HUES48 (cell line): ENCODE measurements at regions not wholly inside any gene's neighbourhood (a gene's known extent, or its start where the extent isn't known, plus 50 kb on each side); places are given as distances from the start of the nearest gene placed in this dataset.

ENCODE experiments used
- H3K27ac ChIP-seq: one replicate; pipeline ENCODE4 v1.7.0; 2013; ENCODE audit warnings: low read depth, low read length, inconsistent platforms
- H3K27me3 ChIP-seq: 2 replicates; pipeline ENCODE4 v1.6.1; 2013; ENCODE audit warnings: mild to moderate bottlenecking, low read length; ENCODE audit not compliant: control insufficient read depth, insufficient read depth
- H3K36me3 ChIP-seq: 2 replicates; pipeline ENCODE4 v1.6.1; 2013; ENCODE audit warnings: low read length; ENCODE audit not compliant: control insufficient read depth, insufficient read depth
- H3K4me1 ChIP-seq: 2 replicates; pipeline ENCODE4 v1.6.1; 2013; ENCODE audit warnings: mild to moderate bottlenecking, low read length; ENCODE audit not compliant: control insufficient read depth, insufficient read depth
- H3K4me3 ChIP-seq: 2 replicates; pipeline ENCODE4 v1.5.1; 2013; ENCODE audit warnings: mild to moderate bottlenecking, low read depth, low read length
- H3K9ac ChIP-seq: 2 replicates; pipeline ENCODE4 v1.6.1; 2013; ENCODE audit warnings: mild to moderate bottlenecking, low read depth, low read length, moderate library complexity
- H3K9me3 ChIP-seq: 2 replicates; pipeline ENCODE4 v1.6.1; 2013; ENCODE audit warnings: low read length; ENCODE audit not compliant: control insufficient read depth, insufficient read depth

DNA sequence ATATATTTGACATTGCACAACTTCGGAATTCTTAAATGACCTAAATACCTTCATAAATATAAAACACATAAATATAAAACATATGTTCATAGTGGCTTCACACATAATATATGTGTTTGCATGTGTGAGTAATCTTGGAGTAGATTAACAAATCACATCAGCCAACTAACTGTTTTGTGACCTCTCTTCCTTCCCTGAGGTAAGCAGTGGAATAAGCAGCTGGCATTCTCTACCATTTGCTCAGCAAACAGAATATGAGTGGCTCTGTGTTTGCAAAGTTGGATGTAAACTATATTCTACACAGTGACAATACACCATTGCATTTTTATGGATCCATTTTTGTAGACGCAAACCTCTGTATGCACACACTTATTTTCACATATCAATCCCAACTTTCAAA, 189.9 kb downstream of the ACER2 start:
- Histone ChIP-seq H3K27me3 (no peaks in the 10 kb centered on the region), H3K4me1 (no peaks in the 10 kb centered on the region), H3K9ac (no peak overlapping the region), H3K9me3 (no peaks in the 10 kb centered on the region), H3K36me3 (no peaks in the 10 kb centered on the region), H3K4me3 (no peak overlapping the region), H3K27ac (no peak overlapping the region)

DNA sequence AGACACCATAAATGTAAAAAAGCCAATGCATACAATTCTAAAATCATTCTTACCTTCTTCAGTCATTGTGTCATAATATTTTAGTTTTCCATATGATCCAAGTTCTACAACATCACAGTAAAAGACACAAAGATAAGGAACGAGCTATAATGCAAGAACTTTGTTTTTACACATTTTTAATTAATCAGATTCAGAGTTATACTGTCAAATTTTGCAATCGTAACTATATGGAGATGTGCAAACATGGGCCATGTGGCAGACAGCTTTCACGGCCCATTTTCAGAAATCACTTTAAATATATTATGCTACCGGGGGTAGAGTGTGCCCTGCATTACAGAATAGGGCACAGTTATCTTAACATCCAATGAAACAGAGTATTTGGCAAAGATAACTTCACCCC, 188.4 kb downstream of the ACER2 start:
- no peaks in the 10 kb centered on the region for H3K27me3 ChIP-seq
- no peaks in the 10 kb centered on the region for H3K4me1 ChIP-seq
- H3K36me3 ChIP-seq = no peaks in the 10 kb centered on the region
- H3K9me3 ChIP-seq = no peaks in the 10 kb centered on the region
- H3K9ac ChIP-seq = no peak overlapping the region
- H3K4me3 ChIP-seq = no peak overlapping the region
- no peak overlapping the region for H3K27ac ChIP-seq

DNA sequence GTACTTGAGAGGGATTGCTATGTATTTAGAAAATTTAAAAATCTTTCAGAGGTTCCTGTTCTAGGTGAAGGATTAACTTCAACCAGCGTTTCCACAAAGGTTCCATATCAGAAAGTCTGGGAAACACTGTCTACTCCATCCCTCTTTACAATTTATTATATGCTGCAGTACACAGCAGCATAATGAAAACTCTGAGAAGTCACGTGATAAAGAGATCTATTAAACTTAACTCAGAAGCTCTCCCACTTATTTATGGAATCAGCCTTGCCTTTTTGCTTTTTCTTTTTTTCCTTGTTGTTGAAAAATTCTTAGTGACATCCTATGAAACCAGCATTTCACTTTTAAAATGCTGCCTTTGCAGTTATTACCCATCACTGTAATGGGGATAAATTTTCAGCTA, 186.2 kb downstream of the ACER2 start:
- H3K4me1 ChIP-seq = no peaks in the 10 kb centered on the region
- H3K27ac ChIP-seq = no peak overlapping the region
- H3K9ac ChIP-seq = no peak overlapping the region
- no peak overlapping the region for H3K4me3 ChIP-seq
- H3K27me3 ChIP-seq = no peaks in the 10 kb centered on the region
- no peaks in the 10 kb centered on the region for H3K36me3 ChIP-seq
- no peaks in the 10 kb centered on the region for H3K9me3 ChIP-seq

DNA sequence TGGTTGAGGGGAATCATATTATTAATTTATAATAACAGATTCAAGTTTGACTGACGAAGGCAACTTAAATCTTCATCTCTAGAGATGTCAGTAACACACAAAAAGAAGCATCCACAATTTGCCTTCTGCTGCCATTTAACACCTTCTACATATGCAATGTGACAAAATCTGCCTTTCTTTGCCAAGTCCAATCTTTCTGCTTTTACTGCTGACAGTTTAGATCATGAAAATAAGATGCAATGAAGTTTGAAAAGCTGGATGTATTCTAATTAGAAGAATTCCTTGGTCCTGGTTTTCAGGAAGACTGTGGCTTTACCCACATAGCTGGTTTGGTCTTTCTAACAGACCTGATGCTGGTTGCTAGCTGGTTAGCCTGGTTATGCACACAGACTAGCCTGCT, 178.9 kb downstream of the ACER2 start:
- Histone ChIP-seq H3K4me1 (no peaks in the 10 kb centered on the region), H3K9ac (no peak overlapping the region), H3K27me3 (no peaks in the 10 kb centered on the region), H3K4me3 (no peak overlapping the region), H3K9me3 (no peaks in the 10 kb centered on the region), H3K36me3 (no peaks in the 10 kb centered on the region), H3K27ac (no peak overlapping the region)

DNA sequence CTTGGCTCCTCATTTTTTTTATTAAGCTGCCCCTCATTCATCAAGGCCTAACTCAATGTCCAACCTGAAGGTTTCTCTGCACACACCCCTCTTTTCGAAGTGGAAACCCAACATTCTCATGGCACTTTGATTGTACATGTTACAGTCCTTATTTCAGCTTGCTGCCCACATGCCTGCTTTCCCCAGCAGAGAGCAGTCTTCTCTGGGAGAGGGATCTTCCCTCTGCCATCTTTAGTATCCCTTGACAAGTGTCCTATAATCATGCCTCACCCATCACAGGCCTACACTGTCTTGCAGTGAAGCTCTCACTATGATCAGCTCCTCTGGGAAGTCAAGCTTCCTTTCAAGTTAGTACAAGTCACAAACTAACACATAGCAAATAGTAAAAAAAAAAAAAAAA, 175.1 kb downstream of the ACER2 start:
- H3K4me3 ChIP-seq = no peak overlapping the region
- no peak overlapping the region for H3K27ac ChIP-seq
- H3K36me3 ChIP-seq = no peaks in the 10 kb centered on the region
- 0 out of 2 replicates have a peak, but pooled peaks cover 3% of the 10 kb centered on the region for H3K4me1 ChIP-seq
- H3K9me3 ChIP-seq = no peaks in the 10 kb centered on the region
- no peak overlapping the region for H3K9ac ChIP-seq
- H3K27me3 ChIP-seq = no peaks in the 10 kb centered on the region

DNA sequence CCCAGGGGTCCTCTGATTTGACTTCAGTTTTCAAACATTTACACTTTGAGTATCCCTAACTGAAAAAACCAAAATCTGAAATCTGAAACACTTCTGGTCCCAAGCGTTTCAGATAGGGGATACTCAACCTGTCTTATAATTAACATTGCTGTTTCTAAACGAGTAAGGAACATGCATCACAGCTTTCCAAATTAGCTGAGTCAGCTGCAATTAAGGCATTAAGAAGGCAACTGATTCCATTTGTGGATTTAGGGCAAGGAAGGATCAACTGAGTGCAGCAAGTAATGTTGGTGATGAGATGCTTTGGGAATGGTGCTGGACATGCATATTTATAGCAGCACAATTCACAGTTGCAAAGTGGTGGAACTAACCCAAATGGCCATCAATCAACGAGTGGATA, 168.6 kb downstream of the ACER2 start:
- Histone ChIP-seq H3K27me3 (no peaks in the 10 kb centered on the region), H3K9ac (no peak overlapping the region), H3K27ac (no peak overlapping the region), H3K4me1 (0 out of 2 replicates have a peak, but pooled peaks cover 2% of the 10 kb centered on the region), H3K4me3 (no peak overlapping the region), H3K9me3 (no peaks in the 10 kb centered on the region), H3K36me3 (no peaks in the 10 kb centered on the region)

DNA sequence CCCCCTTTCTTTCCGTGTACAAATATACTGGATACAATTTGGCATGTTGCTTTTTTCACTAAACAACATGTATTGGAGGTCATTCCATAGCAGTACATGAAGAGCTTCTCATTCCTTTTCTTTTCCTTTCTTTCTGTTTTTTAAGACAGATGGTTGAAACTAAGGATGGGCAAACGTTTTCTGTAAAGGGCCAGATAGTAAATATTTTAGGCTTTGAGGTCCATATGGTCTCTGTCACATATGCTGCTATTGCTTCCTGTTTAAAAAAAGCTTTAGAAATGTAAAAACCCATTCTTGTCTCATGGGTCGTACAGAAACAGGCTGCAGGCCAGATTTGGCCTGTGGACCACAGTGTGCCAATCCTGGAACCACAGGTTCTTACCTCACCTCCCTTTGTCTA, 160.1 kb downstream of the ACER2 start:
- H3K4me1 ChIP-seq = peaks cover 4% of the 10 kb centered on the region; the same call in 1 of the 2 replicates
- H3K27ac ChIP-seq = no peak overlapping the region
- no peaks in the 10 kb centered on the region for H3K27me3 ChIP-seq

DNA sequence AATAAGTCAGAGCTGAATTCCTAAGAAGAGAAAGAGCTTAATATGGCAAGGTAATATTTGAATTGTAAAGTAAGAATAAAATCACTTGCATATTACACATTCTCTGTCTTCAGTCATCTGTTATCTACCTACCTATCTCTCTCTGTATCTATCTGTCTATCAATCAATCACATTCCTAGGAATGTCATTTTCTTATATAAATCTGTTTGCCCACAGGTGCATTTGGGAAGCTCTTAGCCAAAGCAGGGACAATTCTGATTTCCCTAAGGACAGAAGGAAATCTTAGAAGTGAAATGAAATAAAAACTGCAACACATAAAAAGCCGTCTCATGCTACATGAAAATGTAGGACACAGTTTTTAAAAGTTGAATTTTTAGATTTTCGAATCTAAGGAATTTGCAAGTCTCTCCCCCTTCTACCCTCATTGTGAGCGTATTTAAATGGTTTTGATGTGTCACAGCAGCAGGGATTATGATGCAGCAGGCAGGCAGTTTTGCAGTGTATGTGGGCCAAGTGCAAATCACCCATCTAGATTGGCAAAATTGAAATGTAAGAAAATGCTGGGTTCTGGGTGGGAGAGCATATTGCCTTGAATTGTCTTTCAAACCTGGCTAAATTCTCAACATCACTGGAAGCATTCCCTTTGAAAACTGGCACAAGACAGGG, 155.7 kb downstream of the ACER2 start:
- Histone ChIP-seq H3K27me3 (no peaks in the 10 kb centered on the region), H3K4me3 (no peak overlapping the region), H3K27ac (no peak overlapping the region), H3K9me3 (no peaks in the 10 kb centered on the region; the same call in 1 of the 2 replicates), H3K9ac (no peak overlapping the region), H3K4me1 (peaks cover 4% of the 10 kb centered on the region; the same call in 1 of the 2 replicates), H3K36me3 (no peaks in the 10 kb centered on the region)

More for the DNA sequence above, 160.1 kb downstream of the ACER2 start:
- no peaks in the 10 kb centered on the region; the same call in 1 of the 2 replicates for H3K9me3 ChIP-seq
- no peak overlapping the region for H3K9ac ChIP-seq
- H3K36me3 ChIP-seq = no peaks in the 10 kb centered on the region
- H3K4me3 ChIP-seq = no peak overlapping the region

DNA sequence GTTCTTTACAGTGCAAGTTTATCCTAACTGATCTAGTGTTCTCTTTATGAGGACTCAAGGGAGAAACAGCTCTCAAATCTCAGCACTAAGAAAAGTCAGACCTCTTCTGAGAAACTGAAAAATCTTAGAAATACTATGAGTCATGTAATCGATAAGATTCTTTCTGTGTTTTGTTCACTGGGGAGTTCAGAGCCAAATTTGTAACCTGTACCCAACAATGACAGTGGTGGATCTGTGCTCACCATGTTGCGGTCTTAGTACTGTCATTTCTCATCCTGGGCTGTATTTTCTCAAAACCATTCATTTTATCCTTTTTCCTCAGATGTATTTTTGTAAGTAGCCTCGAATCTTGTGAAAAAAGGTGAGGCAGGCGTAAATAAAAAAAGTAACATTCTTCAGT, 146.4 kb downstream of the ACER2 start:
- no peak overlapping the region for H3K4me3 ChIP-seq
- H3K27me3 ChIP-seq = no peaks in the 10 kb centered on the region
- H3K27ac ChIP-seq = no peak overlapping the region
- H3K36me3 ChIP-seq = no peaks in the 10 kb centered on the region
- H3K9me3 ChIP-seq = peaks cover 14% of the 10 kb centered on the region
- no peak overlapping the region for H3K9ac ChIP-seq
- H3K4me1 ChIP-seq = 0 out of 2 replicates have a peak, but pooled peaks cover 8% of the 10 kb centered on the region

DNA sequence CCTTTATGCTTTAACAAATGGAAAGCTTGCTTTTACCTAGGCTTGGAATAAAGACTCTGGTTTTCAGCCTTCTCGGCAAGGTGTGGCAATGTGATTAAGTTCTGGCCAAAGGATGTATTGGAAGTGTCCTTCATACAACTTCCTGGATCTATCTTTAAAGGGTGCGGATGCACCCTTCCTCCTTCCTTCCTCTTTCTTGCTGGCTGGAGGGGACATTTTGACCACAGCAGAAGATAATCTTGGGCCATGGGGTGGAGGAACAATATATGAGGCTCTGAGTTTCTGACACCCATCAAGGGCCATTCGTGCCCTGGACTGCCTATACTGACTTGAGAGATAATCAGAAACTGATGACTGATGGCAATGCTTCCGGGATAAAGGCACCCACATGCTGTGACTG, 145.7 kb downstream of the ACER2 start:
- no peak overlapping the region for H3K9ac ChIP-seq
- no peak overlapping the region for H3K4me3 ChIP-seq
- H3K36me3 ChIP-seq = 0 out of 2 replicates have a peak, but pooled peaks cover 4% of the 10 kb centered on the region
- H3K27me3 ChIP-seq = no peaks in the 10 kb centered on the region
- H3K9me3 ChIP-seq = peaks cover 14% of the 10 kb centered on the region
- H3K27ac ChIP-seq = no peak overlapping the region
- H3K4me1 ChIP-seq = 0 out of 2 replicates have a peak, but pooled peaks cover 8% of the 10 kb centered on the region

DNA sequence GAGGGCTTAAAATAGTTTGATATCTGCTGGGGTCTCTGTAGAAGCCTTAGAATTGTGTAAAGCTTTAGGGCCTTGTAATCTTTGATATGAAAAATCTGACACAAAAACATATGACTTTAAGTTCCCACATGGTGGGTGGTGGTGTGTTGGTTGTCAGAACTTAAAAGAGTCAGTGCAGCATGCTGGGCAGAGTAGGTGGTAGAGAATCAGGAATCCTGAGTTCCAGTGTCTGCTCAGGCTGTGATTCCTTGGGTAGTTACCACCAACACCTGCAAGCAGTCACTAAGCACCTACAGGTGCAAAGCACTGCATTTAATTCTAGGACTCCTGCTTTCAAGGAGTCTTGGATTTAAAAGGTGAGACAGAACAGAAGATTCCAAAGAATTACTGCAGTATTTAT, 144.6 kb downstream of the ACER2 start:
- H3K9ac ChIP-seq = no peak overlapping the region
- no peak overlapping the region for H3K4me3 ChIP-seq
- 0 out of 2 replicates have a peak, but pooled peaks cover 8% of the 10 kb centered on the region for H3K4me1 ChIP-seq
- H3K36me3 ChIP-seq = 0 out of 2 replicates have a peak, but pooled peaks cover 9% of the 10 kb centered on the region
- no peaks in the 10 kb centered on the region for H3K27me3 ChIP-seq
- H3K9me3 ChIP-seq = peaks cover 14% of the 10 kb centered on the region
- no peak overlapping the region for H3K27ac ChIP-seq
